ENCODE measurements at regions not wholly inside any gene's neighbourhood (a gene's known extent, or its start where the extent isn't known, plus 50 kb on each side); places are given as distances from the start of the nearest gene placed in this dataset.

DNA sequence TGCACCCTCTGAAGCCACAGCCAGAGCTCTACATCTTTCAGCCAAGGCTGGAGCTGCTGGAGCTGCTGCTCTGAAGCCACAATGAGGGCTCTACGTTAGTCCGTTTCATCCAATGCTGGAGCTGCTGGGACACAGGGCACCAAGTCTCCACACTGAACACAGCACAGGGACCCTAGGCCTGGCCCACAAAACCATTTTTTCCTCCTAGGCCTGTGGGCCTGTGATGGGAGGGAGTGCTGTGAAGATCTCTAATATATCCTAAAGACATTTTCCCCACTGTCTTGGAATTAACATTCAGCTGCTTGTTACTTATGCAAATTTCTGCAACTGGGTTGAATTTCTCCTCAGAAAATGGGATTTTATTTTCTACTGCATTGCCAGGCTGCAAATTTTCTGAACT is 441.4 kb upstream of the FAT3 start:
- H3K4me3 ChIP-seq (replicated peaks in 1 of 3; ENCODE audit: low read depth in 2 of 3, low read length in 3 of 3) = no peak overlapping the region
- Mint-ChIP-seq H3K4me1 (no peaks in the 10 kb centered on the region), H3K36me3 (no peaks in the 10 kb centered on the region), H3K27ac (no peak overlapping the region), H3K4me3 (no peak overlapping the region), H3K27me3 (ENCODE audit: low read depth in 3 of 3) (no peaks in the 10 kb centered on the region), H3K9me3 (peaks cover 0 to 10% (median 5%) of the 10 kb centered on the region in 7 donors)
- H3K9ac ChIP-seq (ENCODE audit: insufficient read depth, low read length, poor library complexity, severe bottlenecking) = no peak overlapping the region
- intact Hi-C loops (cut with micrococcal nuclease) = no loop called here
- H3K79me2 ChIP-seq (ENCODE audit: insufficient read depth, low read length) = no peaks in the 10 kb centered on the region
- no peak overlapping the region for H2AFZ ChIP-seq (ENCODE audit: insufficient read depth, low read depth, low read length, poor library complexity, severe bottlenecking)
- H3K4me2 ChIP-seq (replicated peaks; ENCODE audit: extremely low read depth, low read length, poor library complexity, severe bottlenecking) = no peak overlapping the region
- no peak overlapping the region for H3K27ac ChIP-seq (ENCODE audit: low read depth in 1 of 2, low read length in 2 of 2)
- H3K36me3 ChIP-seq (replicated peaks in 1 of 2; ENCODE audit: control insufficient read depth in 1 of 2, insufficient read depth in 2 of 2, low read length in 2 of 2) = no peaks in the 10 kb centered on the region
- TF ChIP-seq, protein P1, sequence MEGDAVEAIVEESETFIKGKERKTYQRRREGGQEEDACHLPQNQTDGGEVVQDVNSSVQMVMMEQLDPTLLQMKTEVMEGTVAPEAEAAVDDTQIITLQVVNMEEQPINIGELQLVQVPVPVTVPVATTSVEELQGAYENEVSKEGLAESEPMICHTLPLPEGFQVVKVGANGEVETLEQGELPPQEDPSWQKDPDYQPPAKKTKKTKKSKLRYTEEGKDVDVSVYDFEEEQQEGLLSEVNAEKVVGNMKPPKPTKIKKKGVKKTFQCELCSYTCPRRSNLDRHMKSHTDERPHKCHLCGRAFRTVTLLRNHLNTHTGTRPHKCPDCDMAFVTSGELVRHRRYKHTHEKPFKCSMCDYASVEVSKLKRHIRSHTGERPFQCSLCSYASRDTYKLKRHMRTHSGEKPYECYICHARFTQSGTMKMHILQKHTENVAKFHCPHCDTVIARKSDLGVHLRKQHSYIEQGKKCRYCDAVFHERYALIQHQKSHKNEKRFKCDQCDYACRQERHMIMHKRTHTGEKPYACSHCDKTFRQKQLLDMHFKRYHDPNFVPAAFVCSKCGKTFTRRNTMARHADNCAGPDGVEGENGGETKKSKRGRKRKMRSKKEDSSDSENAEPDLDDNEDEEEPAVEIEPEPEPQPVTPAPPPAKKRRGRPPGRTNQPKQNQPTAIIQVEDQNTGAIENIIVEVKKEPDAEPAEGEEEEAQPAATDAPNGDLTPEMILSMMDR (IDR thresholded peaks at IDR 0.05) = no peak
- H3K27me3 ChIP-seq (ENCODE audit: control insufficient read depth in 2 of 2, insufficient read depth in 2 of 2, low read length in 2 of 2) = no peaks in the 10 kb centered on the region
- WGBS (ENCODE audit: insufficient coverage) = no CpG with 5 or more reads among the region's 2 CpGs
- no peak for DNase-seq
- peaks cover 6 to 8% of the 10 kb centered on the region in 2 donors for H3K9me3 ChIP-seq (replicated peaks in 1 of 2; ENCODE audit: control insufficient read depth in 1 of 2, insufficient read depth in 1 of 2, low read length in 2 of 2)
- H4K20me1 ChIP-seq (ENCODE audit: insufficient read depth, low read length) = no peaks in the 10 kb centered on the region
- no peaks in the 10 kb centered on the region for H3K4me1 ChIP-seq (ENCODE audit: control insufficient read depth in 1 of 2, insufficient read depth in 2 of 2, low read length in 2 of 2)

DNA sequence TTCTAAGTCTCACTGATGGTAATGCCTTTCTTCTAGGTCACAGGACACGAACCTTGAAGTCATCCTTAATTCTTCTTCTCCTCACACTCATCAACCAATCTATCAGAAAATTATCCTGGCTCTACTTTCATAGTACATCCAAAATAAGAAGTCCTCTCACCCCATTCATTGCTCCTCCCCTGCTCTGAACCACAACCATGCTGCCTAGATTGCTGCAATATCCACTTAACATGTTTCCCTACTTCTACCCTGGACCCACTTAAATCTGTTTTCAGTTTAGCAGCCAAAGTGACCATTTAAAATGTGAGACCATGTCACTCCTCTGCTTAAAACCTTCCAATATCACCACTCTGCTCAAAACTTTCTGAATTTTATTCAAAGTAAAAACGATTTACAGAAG is 445.9 kb upstream of the FAT3 start:
- Mint-ChIP-seq H3K36me3 (no peaks in the 10 kb centered on the region), H3K9me3 (peaks cover 0 to 11% (median 5%) of the 10 kb centered on the region in 7 donors), H3K4me1 (no peaks in the 10 kb centered on the region), H3K27me3 (ENCODE audit: low read depth in 3 of 3) (no peaks in the 10 kb centered on the region), H3K27ac (no peak overlapping the region), H3K4me3 (no peak overlapping the region)
- H4K20me1 ChIP-seq (ENCODE audit: insufficient read depth, low read length) = no peaks in the 10 kb centered on the region
- peaks cover 6 to 13% of the 10 kb centered on the region in 2 donors for H3K9me3 ChIP-seq (replicated peaks in 1 of 2; ENCODE audit: control insufficient read depth in 1 of 2, insufficient read depth in 1 of 2, low read length in 2 of 2)
- H3K79me2 ChIP-seq (ENCODE audit: insufficient read depth, low read length) = no peaks in the 10 kb centered on the region
- no peaks in the 10 kb centered on the region for H3K4me1 ChIP-seq (ENCODE audit: control insufficient read depth in 1 of 2, insufficient read depth in 2 of 2, low read length in 2 of 2)
- H3K4me3 ChIP-seq (replicated peaks in 1 of 3; ENCODE audit: low read depth in 2 of 3, low read length in 3 of 3) = no peak overlapping the region
- 51% methylated on average over 2 of the region's 2 CpGs for WGBS (ENCODE audit: insufficient coverage)
- H2AFZ ChIP-seq (ENCODE audit: insufficient read depth, low read depth, low read length, poor library complexity, severe bottlenecking) = no peak overlapping the region
- H3K36me3 ChIP-seq (replicated peaks in 1 of 2; ENCODE audit: control insufficient read depth in 1 of 2, insufficient read depth in 2 of 2, low read length in 2 of 2) = no peaks in the 10 kb centered on the region
- DNase-seq = no peak
- intact Hi-C loops (cut with micrococcal nuclease) = no loop called here
- H3K27me3 ChIP-seq (ENCODE audit: control insufficient read depth in 2 of 2, insufficient read depth in 2 of 2, low read length in 2 of 2) = no peaks in the 10 kb centered on the region
- no peak overlapping the region for H3K27ac ChIP-seq (ENCODE audit: low read depth in 1 of 2, low read length in 2 of 2)
- no peak overlapping the region for H3K9ac ChIP-seq (ENCODE audit: insufficient read depth, low read length, poor library complexity, severe bottlenecking)
- H3K4me2 ChIP-seq (replicated peaks; ENCODE audit: extremely low read depth, low read length, poor library complexity, severe bottlenecking) = no peak overlapping the region
- TF ChIP-seq, protein P1 (IDR thresholded peaks at IDR 0.05) = no peak

Measured in CD14-positive monocyte (primary cell).